A673 (cell line): ENCODE measurements at regions not wholly inside any gene's neighbourhood (a gene's known extent, or its start where the extent isn't known, plus 50 kb on each side); places are given as distances from the start of the nearest gene placed in this dataset.

Experiments
- CTCF ChIP-seq: fragments of 300-800, 200-600 bp; sonication (generic); conservative IDR thresholded peaks from 2 replicates; pipeline ENCODE4 v1.5.1; 2017; ENCODE audit warnings: low read depth, mild to moderate bottlenecking, antibody characterized with exemption, low read length, moderate library complexity, mixed read lengths
- EZH2 ChIP-seq: fragments of 200-600 bp; sonication (generic); IDR thresholded peaks from 2 replicates; pipeline ENCODE4 v1.6.1; 2017; ENCODE audit warnings: borderline replicate concordance, low read depth, mild to moderate bottlenecking, mixed read lengths, antibody characterized with exemption, low read length; ENCODE audit not compliant: poor library complexity, severe bottlenecking

GRCh38 chr16:17532338-17532995 is 61.7 kb upstream of the XYLT1 start:
- TF ChIP-seq CTCF: no peak
- no peak for TF ChIP-seq EZH2
